MM.1S (cell line): ENCODE measurements at regions not wholly inside any gene's neighbourhood (a gene's known extent, or its start where the extent isn't known, plus 50 kb on each side); places are given as distances from the start of the nearest gene placed in this dataset.

Experiments used
- DNase-seq: peaks from one replicate; pipeline ENCODE4 v3.0.0-alpha.2; 2015
- H2AFZ ChIP-seq: fragments of 300-600 bp; sonication (generic); 2 replicates; pipeline ENCODE4 v1.6.0; 2016; ENCODE audit warnings: antibody characterized with exemption, low read length
- H3F3A ChIP-seq: fragments of 300-600 bp; sonication (generic); 2 replicates; pipeline ENCODE4 v1.6.1; 2016; ENCODE audit warnings: mild to moderate bottlenecking, antibody characterized with exemption, low read length, moderate library complexity, mixed read lengths; ENCODE audit not compliant: insufficient read depth
- H3K27ac ChIP-seq: fragments of 300-600 bp; sonication (generic); 2 replicates; pipeline ENCODE4 v1.5.1; 2016; ENCODE audit warnings: mild to moderate bottlenecking, low read length
- H3K27me3 ChIP-seq: fragments of 300-600 bp; sonication (generic); replicated peaks from 2 replicates; pipeline ENCODE4 v1.6.0; 2016; ENCODE audit warnings: low read length; ENCODE audit not compliant: insufficient read depth
- H3K36me3 ChIP-seq: fragments of 300-600 bp; sonication (generic); replicated peaks from 2 replicates; pipeline ENCODE4 v1.6.1; 2016; ENCODE audit warnings: mild to moderate bottlenecking, low read length, mixed read lengths; ENCODE audit not compliant: insufficient read depth
- H3K4me1 ChIP-seq: fragments of 300-600 bp; sonication (generic); 2 replicates; pipeline ENCODE4 v1.6.1; 2016; ENCODE audit warnings: low read length, mixed read lengths
- H3K4me2 ChIP-seq: fragments of 300-600 bp; sonication (generic); 2 replicates; pipeline ENCODE4 v1.6.0; 2016; ENCODE audit warnings: low read depth, low read length
- H3K4me3 ChIP-seq: fragments of 300-600 bp; sonication (generic); 2 replicates; pipeline ENCODE4 v1.5.1; 2016; ENCODE audit warnings: low read length, mixed read lengths
- H3K79me2 ChIP-seq: fragments of 300-600 bp; sonication (generic); 2 replicates; pipeline ENCODE4 v1.6.1; 2016; ENCODE audit warnings: mixed run types, low read length, mixed read lengths
- H3K9ac ChIP-seq: fragments of 300-600 bp; sonication (generic); 2 replicates; pipeline ENCODE4 v1.6.1; 2016; ENCODE audit warnings: low read length, mixed read lengths
- H3K9me2 ChIP-seq: fragments of 300-600 bp; sonication (generic); replicated peaks from 2 replicates; pipeline ENCODE4 v1.6.1; 2016; ENCODE audit warnings: mild to moderate bottlenecking, low read length, mixed read lengths; ENCODE audit not compliant: insufficient read depth
- H3K9me3 ChIP-seq: fragments of 300-600 bp; sonication (generic); replicated peaks from 2 replicates; pipeline ENCODE4 v1.6.1; 2016; ENCODE audit warnings: mild to moderate bottlenecking, low read length, mixed read lengths; ENCODE audit not compliant: insufficient read depth
- H4K20me1 ChIP-seq: fragments of 300-600 bp; sonication (generic); 2 replicates; pipeline ENCODE4 v1.6.1; 2016; ENCODE audit warnings: mild to moderate bottlenecking, low read length, moderate library complexity, mixed read lengths; ENCODE audit not compliant: insufficient read depth
- EZH2 ChIP-seq: fragments of 300-600 bp; sonication (generic); optimal IDR thresholded peaks from 2 replicates; pipeline ENCODE3; 2017; ENCODE audit warnings: low read depth, mild to moderate bottlenecking, antibody characterized with exemption, low read length, mixed read lengths
- EZH2phosphoT487 ChIP-seq: fragments of 300-600 bp; sonication (generic); IDR thresholded peaks from 2 replicates; pipeline ENCODE4 v1.6.1; 2018; ENCODE audit warnings: antibody characterized with exemption, low read length
- TF ChIP-seq, protein P1 (sequence below): fragments of 300-600 bp; sonication (generic); IDR thresholded peaks from 2 replicates; pipeline ENCODE4 v1.5.1; 2016; ENCODE audit warnings: antibody characterized with exemption, low read length, mixed read lengths

DNA sequence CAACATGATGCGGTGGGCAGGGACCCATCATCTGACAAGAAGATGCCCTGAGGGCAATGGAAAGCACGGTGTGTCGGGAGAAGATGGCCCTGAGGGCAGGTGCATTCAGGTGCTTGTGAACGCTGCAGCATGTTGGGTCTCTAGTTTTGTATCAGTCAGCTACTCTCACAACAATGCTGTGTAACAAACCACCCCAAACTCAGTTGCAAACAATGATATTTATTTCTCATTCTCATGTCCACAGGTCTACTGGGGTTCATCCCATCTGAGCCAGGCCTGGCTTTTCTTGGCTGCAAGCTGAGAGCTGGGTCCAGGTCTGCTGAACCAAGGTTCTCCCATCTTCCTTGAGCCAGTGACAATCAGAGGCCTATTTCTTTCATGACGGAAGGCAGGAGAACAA, 461.6 kb downstream of the PREX1 start:
- no peak for DNase-seq
- no peaks in the 10 kb centered on the region for H3K9me3 ChIP-seq
- H3K9me2 ChIP-seq = no peaks in the 10 kb centered on the region
- no peaks in the 10 kb centered on the region for H4K20me1 ChIP-seq
- no peaks in the 10 kb centered on the region for H3K27me3 ChIP-seq
- no peak overlapping the region for H2AFZ ChIP-seq
- no peak overlapping the region for H3K27ac ChIP-seq
- H3K36me3 ChIP-seq = no peaks in the 10 kb centered on the region
- H3K4me3 ChIP-seq = no peak overlapping the region
- H3K9ac ChIP-seq = no peak overlapping the region
- no peak overlapping the region for H3K4me2 ChIP-seq
- H3K4me1 ChIP-seq = no peaks in the 10 kb centered on the region
- H3F3A ChIP-seq = no peaks in the 10 kb centered on the region
- no peaks in the 10 kb centered on the region for H3K79me2 ChIP-seq
- TF ChIP-seq EZH2phosphoT487 = no peak
- no peak for TF ChIP-seq EZH2
- TF ChIP-seq, protein P1, sequence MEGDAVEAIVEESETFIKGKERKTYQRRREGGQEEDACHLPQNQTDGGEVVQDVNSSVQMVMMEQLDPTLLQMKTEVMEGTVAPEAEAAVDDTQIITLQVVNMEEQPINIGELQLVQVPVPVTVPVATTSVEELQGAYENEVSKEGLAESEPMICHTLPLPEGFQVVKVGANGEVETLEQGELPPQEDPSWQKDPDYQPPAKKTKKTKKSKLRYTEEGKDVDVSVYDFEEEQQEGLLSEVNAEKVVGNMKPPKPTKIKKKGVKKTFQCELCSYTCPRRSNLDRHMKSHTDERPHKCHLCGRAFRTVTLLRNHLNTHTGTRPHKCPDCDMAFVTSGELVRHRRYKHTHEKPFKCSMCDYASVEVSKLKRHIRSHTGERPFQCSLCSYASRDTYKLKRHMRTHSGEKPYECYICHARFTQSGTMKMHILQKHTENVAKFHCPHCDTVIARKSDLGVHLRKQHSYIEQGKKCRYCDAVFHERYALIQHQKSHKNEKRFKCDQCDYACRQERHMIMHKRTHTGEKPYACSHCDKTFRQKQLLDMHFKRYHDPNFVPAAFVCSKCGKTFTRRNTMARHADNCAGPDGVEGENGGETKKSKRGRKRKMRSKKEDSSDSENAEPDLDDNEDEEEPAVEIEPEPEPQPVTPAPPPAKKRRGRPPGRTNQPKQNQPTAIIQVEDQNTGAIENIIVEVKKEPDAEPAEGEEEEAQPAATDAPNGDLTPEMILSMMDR = no peak

DNA sequence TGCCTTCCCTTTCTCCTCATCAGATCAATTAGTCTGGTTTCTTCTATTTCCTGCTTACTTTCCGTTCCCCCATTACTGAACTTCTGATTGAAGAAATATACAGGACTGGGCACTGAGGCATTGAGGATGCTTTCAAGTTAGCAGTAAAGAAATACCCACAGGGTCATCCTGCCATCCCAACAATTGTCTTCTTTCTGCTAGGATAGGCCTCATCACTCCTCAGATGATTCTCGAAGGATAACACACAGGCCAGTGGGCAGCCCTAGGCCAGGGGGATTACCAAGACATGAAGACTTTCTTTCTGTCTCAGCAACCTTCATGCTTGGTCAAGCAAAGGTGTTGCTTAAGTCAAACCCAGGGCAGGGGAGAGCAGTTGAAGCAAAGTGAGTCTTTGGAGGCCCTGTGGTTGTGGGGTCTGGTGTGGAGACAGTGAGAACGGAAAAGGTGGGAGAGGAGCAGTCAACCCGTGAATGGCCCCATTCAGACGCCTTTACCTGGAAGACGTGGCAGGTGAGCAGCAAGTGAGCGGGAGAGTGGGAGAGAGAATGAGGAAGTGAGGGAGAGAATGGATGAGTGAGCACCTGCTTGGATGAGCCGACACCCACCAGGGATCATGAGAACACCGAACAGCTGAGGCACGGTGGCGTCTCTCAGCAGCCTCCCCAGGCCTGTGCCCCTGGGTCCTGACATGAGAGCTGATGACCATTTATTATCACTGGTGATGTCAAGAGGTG, 462.9 kb downstream of the PREX1 start:
- no peak for DNase-seq
- H3K4me2 ChIP-seq = no peak overlapping the region
- peaks cover 5% of the 10 kb centered on the region; the same call in 1 of the 2 replicates for H3K79me2 ChIP-seq
- H3K9me3 ChIP-seq = no peaks in the 10 kb centered on the region
- no peaks in the 10 kb centered on the region for H4K20me1 ChIP-seq
- no peaks in the 10 kb centered on the region for H3K9me2 ChIP-seq
- no peaks in the 10 kb centered on the region for H3K36me3 ChIP-seq
- H3F3A ChIP-seq = peaks cover 8% of the 10 kb centered on the region
- H2AFZ ChIP-seq = no peak overlapping the region
- no peaks in the 10 kb centered on the region for H3K27me3 ChIP-seq
- no peak overlapping the region for H3K27ac ChIP-seq
- TF ChIP-seq, protein P1 = no peak
- TF ChIP-seq EZH2 = no peak
- TF ChIP-seq EZH2phosphoT487 = no peak
- H3K4me1 ChIP-seq = no peaks in the 10 kb centered on the region; the same call in 1 of the 2 replicates
- H3K4me3 ChIP-seq = no peak overlapping the region
- no peak overlapping the region for H3K9ac ChIP-seq

DNA sequence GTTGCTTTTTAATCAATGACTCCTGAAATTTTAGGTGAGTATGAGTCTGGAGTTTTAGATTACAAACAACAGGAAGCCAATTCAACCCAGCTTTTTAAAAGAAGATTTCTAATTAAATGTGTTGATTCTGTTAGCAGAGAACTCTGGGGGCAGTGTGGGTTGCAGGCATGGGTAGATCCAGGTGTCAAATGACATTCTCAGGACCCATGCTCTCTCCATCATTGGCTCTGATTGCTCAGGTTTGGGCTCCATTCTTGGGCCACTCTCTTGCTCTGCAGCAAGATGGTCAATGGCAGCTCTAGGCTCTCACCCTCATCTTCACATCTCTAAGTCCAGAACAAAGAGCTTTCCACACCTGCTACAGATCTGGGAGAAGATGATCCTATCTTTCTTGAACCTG, 463.7 kb downstream of the PREX1 start:
- H3K9me2 ChIP-seq = no peaks in the 10 kb centered on the region
- no peaks in the 10 kb centered on the region for H3K36me3 ChIP-seq
- H3K9me3 ChIP-seq = no peaks in the 10 kb centered on the region
- H3F3A ChIP-seq = peaks cover 15% of the 10 kb centered on the region
- no peak overlapping the region for H3K9ac ChIP-seq
- peaks cover 5% of the 10 kb centered on the region; the same call in 1 of the 2 replicates for H3K79me2 ChIP-seq
- no peaks in the 10 kb centered on the region for H3K27me3 ChIP-seq
- H3K4me2 ChIP-seq = no peak overlapping the region
- H3K27ac ChIP-seq = no peak overlapping the region
- H3K4me3 ChIP-seq = no peak overlapping the region
- no peaks in the 10 kb centered on the region for H4K20me1 ChIP-seq
- no peak for DNase-seq
- no peak overlapping the region for H2AFZ ChIP-seq
- peaks cover 3% of the 10 kb centered on the region for H3K4me1 ChIP-seq
- TF ChIP-seq, protein P1 = no peak
- TF ChIP-seq EZH2phosphoT487 (no peak), EZH2 (no peak)
